Natural killer cell (primary cell): ENCODE measurements at regions not wholly inside any gene's neighbourhood (a gene's known extent, or its start where the extent isn't known, plus 50 kb on each side); places are given as distances from the start of the nearest gene placed in this dataset.

Source experiments
- ATAC-seq, 3 donors: fragments of 150-1000 bp in 2 of 3; fragments of 200-7000 bp in 1 of 3; cut with Tn5 transposase; 1 replicate in 1 of 3; 2 replicates in 2 of 3; pipeline ENCODE4 v1.10.0; 2021; ENCODE audit warnings: mild to moderate bottlenecking in 2 of 3, moderate library complexity in 2 of 3
- DNase-seq, 2 donors: peaks; one replicate each; pipeline versions ENCODE4 v3.0.0 to v3.0.0-alpha.2; 2013 to 2021; ENCODE audit warnings: mixed read lengths in 1 of 2
- H3K27ac ChIP-seq: one replicate; pipeline ENCODE4 v1.5.1; 2013; ENCODE audit warnings: mild to moderate bottlenecking, low read length
- H3K27me3 ChIP-seq: one replicate; pipeline ENCODE4 v1.6.1; 2013; ENCODE audit warnings: low read length; ENCODE audit not compliant: control insufficient read depth, insufficient read depth
- H3K36me3 ChIP-seq: one replicate; pipeline ENCODE4 v1.6.1; 2013; ENCODE audit warnings: low read length; ENCODE audit not compliant: control insufficient read depth, insufficient read depth
- H3K4me1 ChIP-seq: one replicate; pipeline ENCODE4 v1.6.1; 2013; ENCODE audit warnings: low read length; ENCODE audit not compliant: control insufficient read depth, insufficient read depth
- H3K4me3 ChIP-seq: one replicate; pipeline ENCODE4 v1.5.1; 2013; ENCODE audit warnings: low read length
- H3K9me3 ChIP-seq: one replicate; pipeline ENCODE4 v1.6.1; 2013; ENCODE audit warnings: low read length; ENCODE audit not compliant: control insufficient read depth, insufficient read depth
- H3K27ac Mint-ChIP-seq, 2 donors: one replicate each; pipeline ENCODE4 v1.8.0; 2022; ENCODE audit warnings: mild to moderate bottlenecking in 2 of 2, mixed read lengths in 2 of 2, moderate library complexity in 1 of 2
- H3K27me3 Mint-ChIP-seq, 2 donors: one replicate each; pipeline ENCODE4 v1.8.0; 2022; ENCODE audit warnings: low read depth in 2 of 2, mixed read lengths in 2 of 2
- H3K36me3 Mint-ChIP-seq: one replicate; pipeline ENCODE4 v1.8.0; 2022; ENCODE audit warnings: mixed read lengths
- H3K4me1 Mint-ChIP-seq, 2 donors: one replicate each; pipeline ENCODE4 v1.8.0; 2022; ENCODE audit warnings: mixed read lengths in 2 of 2
- H3K4me3 Mint-ChIP-seq: one replicate; pipeline ENCODE4 v1.8.0; 2022; ENCODE audit warnings: mild to moderate bottlenecking, moderate library complexity, mixed read lengths
- H3K9me3 Mint-ChIP-seq, 2 donors: one replicate each; pipeline ENCODE4 v1.8.0; 2022; ENCODE audit warnings: mixed read lengths in 2 of 2
- whole genome bisulfite sequencing: methylation state at CpG from one replicate; pipeline ENCODE4 v1.1.7; 2013; ENCODE audit warnings: missing lambda C conversion rate; ENCODE audit not compliant: insufficient coverage; 5-methylcytosine and 5-hydroxymethylcytosine counted together
- intact Hi-C: fragments of 100-400 bp; cut with micrococcal nuclease; formaldehyde crosslinking; loops from one replicate; pipeline ENCODE4 v1.14.2; 2022
- TF ChIP-seq, protein P1 (sequence below): fragments of 200-600 bp; IDR thresholded peaks from one replicate; pipeline ENCODE4 v1.8.0; 2022; ENCODE audit warnings: antibody characterized with exemption

DNA sequence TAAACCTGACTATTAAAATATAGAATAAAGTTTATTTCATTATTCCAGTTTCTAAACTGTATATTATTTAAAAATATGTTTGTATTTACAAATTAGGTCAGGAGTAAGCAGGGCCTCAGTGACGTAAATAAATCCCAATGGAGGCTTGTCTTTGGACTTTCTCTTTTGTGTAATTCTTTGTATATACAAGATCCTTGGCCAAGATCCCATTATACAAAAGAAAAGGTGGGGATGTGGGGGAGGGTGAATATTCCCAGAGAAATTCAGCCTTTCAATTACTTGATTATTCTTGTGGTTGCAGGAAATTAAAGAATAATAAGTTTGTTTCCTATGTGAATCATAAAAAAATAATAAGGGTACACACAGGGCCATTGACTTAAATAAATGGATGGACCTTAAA is 178.7 kb upstream of the PRPS1L1 start:
- no peak overlapping the region for H3K4me3 ChIP-seq
- Mint-ChIP-seq H3K27me3 (no peaks in the 10 kb centered on the region), H3K27ac (no peak overlapping the region), H3K4me1 (peaks cover 16 to 18% of the 10 kb centered on the region in 2 donors), H3K4me3 (no peak overlapping the region), H3K36me3 (no peaks in the 10 kb centered on the region), H3K9me3 (no peaks in the 10 kb centered on the region)
- no peaks in the 10 kb centered on the region for H3K36me3 ChIP-seq
- TF ChIP-seq, protein P1, sequence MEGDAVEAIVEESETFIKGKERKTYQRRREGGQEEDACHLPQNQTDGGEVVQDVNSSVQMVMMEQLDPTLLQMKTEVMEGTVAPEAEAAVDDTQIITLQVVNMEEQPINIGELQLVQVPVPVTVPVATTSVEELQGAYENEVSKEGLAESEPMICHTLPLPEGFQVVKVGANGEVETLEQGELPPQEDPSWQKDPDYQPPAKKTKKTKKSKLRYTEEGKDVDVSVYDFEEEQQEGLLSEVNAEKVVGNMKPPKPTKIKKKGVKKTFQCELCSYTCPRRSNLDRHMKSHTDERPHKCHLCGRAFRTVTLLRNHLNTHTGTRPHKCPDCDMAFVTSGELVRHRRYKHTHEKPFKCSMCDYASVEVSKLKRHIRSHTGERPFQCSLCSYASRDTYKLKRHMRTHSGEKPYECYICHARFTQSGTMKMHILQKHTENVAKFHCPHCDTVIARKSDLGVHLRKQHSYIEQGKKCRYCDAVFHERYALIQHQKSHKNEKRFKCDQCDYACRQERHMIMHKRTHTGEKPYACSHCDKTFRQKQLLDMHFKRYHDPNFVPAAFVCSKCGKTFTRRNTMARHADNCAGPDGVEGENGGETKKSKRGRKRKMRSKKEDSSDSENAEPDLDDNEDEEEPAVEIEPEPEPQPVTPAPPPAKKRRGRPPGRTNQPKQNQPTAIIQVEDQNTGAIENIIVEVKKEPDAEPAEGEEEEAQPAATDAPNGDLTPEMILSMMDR, result no peak
- no peak overlapping the region for H3K27ac ChIP-seq
- no peaks in the 10 kb centered on the region for H3K4me1 ChIP-seq
- WGBS, result 100% methylated on average over 1 of the region's 1 CpG
- no peaks in the 10 kb centered on the region for H3K9me3 ChIP-seq
- ATAC-seq, result no peak
- intact Hi-C loops, result no loop called here
- no peaks in the 10 kb centered on the region for H3K27me3 ChIP-seq
- DNase-seq, result no peak

DNA sequence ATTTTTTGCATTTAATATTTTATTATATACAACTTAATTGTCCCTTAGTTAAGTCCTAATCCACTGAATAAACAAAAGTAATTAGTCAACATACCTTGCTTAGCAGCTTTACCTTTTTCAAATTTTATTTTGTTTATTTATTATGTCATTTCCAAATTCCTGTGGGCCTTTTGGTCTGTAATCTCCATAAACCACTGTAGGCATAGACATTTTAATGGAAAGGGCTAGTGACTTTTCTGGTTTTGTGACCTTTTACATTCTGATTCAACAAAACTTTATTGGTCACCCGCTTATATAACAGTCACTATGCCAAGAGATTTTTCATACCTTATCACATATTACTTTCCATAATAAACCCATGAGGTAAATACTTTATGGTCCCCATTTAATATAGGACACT is 181.3 kb upstream of the PRPS1L1 start:
- no CpG with 5 or more reads among the region's 1 CpG for WGBS
- H3K4me1 Mint-ChIP-seq, result peaks cover under 1 to 1% of the 10 kb centered on the region in 2 donors

DNA sequence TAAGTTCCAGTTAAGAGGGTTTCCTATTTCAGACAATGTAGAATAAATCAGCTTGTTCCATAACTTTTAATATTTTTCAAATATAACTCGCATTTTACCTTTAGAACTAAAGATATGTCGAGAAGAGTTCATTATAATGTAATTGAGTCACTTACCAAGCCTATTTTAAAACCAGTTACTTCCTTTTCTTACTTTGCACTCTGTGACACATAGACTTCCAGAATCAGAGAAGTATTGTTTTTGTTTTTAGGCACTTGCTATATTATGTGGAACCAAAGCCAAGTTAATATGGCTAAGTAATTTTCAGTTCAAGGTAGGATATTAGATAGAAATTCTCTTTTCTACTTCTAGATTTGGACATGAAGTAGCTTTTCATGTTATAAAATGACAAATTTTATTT is 182.7 kb upstream of the PRPS1L1 start:
- Histone ChIP-seq H3K4me3 (no peak overlapping the region), H3K36me3 (no peaks in the 10 kb centered on the region), H3K9me3 (no peaks in the 10 kb centered on the region), H3K27me3 (no peaks in the 10 kb centered on the region), H3K4me1 (no peaks in the 10 kb centered on the region), H3K27ac (no peak overlapping the region)
- no peak overlapping the region for H3K27ac Mint-ChIP-seq
- intact Hi-C loops, result no loop called here
- H3K4me3 Mint-ChIP-seq, result no peak overlapping the region
- no CpG with 5 or more reads among the region's 2 CpGs for WGBS
- ATAC-seq (no peak), DNase-seq (no peak)
- H3K9me3 Mint-ChIP-seq, result no peaks in the 10 kb centered on the region
- H3K27me3 Mint-ChIP-seq, result no peaks in the 10 kb centered on the region
- H3K36me3 Mint-ChIP-seq, result no peaks in the 10 kb centered on the region
- peaks cover 0 to under 1% of the 10 kb centered on the region in 2 donors for H3K4me1 Mint-ChIP-seq
- TF ChIP-seq, protein P1, result no peak

More for the DNA sequence above, 181.3 kb upstream of the PRPS1L1 start:
- Histone ChIP-seq H3K4me1 (no peaks in the 10 kb centered on the region), H3K36me3 (no peaks in the 10 kb centered on the region), H3K27me3 (no peaks in the 10 kb centered on the region), H3K9me3 (no peaks in the 10 kb centered on the region), H3K27ac (no peak overlapping the region), H3K4me3 (no peak overlapping the region)
- TF ChIP-seq, protein P1, result no peak
- H3K9me3 Mint-ChIP-seq, result no peaks in the 10 kb centered on the region
- no peak overlapping the region for H3K4me3 Mint-ChIP-seq
- H3K27ac Mint-ChIP-seq, result no peak overlapping the region
- ATAC-seq, result no peak
- DNase-seq, result no peak
- intact Hi-C loops, result no loop called here
- no peaks in the 10 kb centered on the region for H3K36me3 Mint-ChIP-seq
- H3K27me3 Mint-ChIP-seq, result no peaks in the 10 kb centered on the region

- Histone ChIP-seq H3K9me3 (no peaks in the 10 kb centered on the region), H3K27ac (no peak overlapping the region), H3K4me1 (no peaks in the 10 kb centered on the region), H3K4me3 (no peak overlapping the region), H3K36me3 (no peaks in the 10 kb centered on the region), H3K27me3 (no peaks in the 10 kb centered on the region)
- ATAC-seq (no peak), DNase-seq (no peak)
- Mint-ChIP-seq H3K27ac (no peak overlapping the region), H3K4me3 (no peak overlapping the region), H3K27me3 (no peaks in the 10 kb centered on the region), H3K36me3 (no peaks in the 10 kb centered on the region), H3K9me3 (no peaks in the 10 kb centered on the region), H3K4me1 (peaks cover 0 to 5% of the 10 kb centered on the region in 2 donors)
- TF ChIP-seq, protein P1, result no peak
- intact Hi-C loops, result no loop called here
- WGBS, result 84% methylated on average over 2 of the region's 3 CpGs
These were observed 183.1 kb upstream of the PRPS1L1 start for GRCh38 chr7:18210788-18211187.
